ENCODE measurements at regions not wholly inside any gene's neighbourhood (a gene's known extent, or its start where the extent isn't known, plus 50 kb on each side); places are given as distances from the start of the nearest gene placed in this dataset.

DNA sequence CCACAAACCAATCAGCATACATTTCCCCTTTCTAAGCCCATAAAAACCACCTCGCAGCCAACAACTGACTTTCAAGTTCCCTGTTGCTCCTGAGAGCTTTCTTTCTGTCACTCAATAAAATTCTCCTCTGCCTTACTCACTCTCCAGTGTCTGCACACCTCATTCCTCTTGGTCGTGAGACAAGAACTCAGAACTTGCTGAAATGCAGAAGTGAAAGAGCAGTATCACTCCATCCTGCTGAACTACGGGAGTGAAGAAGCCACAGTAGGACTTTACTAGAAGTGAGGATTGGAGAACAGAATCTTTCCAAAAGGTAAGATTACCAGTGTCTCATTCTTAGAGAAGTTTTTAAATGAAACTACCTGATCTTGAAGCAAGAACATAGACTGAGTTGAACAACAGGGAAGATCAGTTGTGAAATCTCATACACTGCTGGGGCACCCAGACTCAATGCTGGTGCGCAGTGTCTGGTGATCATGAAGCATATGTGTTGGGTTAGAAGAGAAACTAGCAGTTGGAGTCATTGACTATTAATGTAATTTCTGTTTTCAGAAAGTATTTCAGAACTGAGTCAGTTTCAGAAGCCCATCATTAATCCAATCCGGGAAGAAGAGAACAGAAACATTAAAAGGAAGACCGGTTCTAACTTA, 726.9 kb upstream of the TMPRSS15 start:
- H3K9ac ChIP-seq (ENCODE audit: low read depth, low read length) = no peak overlapping the region
- H3K4me1 ChIP-seq (ENCODE audit: insufficient read depth, low read length) = no peaks in the 10 kb centered on the region
- H3K36me3 ChIP-seq (ENCODE audit: insufficient read depth, low read length) = no peaks in the 10 kb centered on the region
- H4K20me1 ChIP-seq (ENCODE audit: insufficient read depth, low read length) = no peaks in the 10 kb centered on the region
- H3K4me3 ChIP-seq (ENCODE audit: low read depth in 1 of 2, low read length in 2 of 2) = no peak overlapping the region
- TF ChIP-seq CTCF (IDR thresholded peaks at IDR 0.05; ENCODE audit: borderline replicate concordance, extremely low read depth, low read length, poor library complexity, severe bottlenecking) = no peak
- TF ChIP-seq EZH2 (IDR thresholded peaks at IDR 0.05; ENCODE audit: borderline replicate concordance, low read depth, low read length, severe bottlenecking) = no peak
- DNase-seq (no peak), ATAC-seq (ENCODE audit: insufficient read depth, low read depth) (no peak)
- H2AFZ ChIP-seq (ENCODE audit: low read depth, low read length) = no peak overlapping the region
- H3K79me2 ChIP-seq (ENCODE audit: insufficient read depth, low read length) = no peaks in the 10 kb centered on the region
- no peaks in the 10 kb centered on the region for H3K27me3 ChIP-seq (ENCODE audit: insufficient read depth, low read length, poor library complexity)
- no peaks in the 10 kb centered on the region for H3K9me3 ChIP-seq (ENCODE audit: insufficient read depth, low read length, severe bottlenecking)
- no peak overlapping the region for H3K4me2 ChIP-seq (ENCODE audit: insufficient read depth, low read length)
- H3K27ac ChIP-seq (ENCODE audit: low read length) = no peak overlapping the region

DNA sequence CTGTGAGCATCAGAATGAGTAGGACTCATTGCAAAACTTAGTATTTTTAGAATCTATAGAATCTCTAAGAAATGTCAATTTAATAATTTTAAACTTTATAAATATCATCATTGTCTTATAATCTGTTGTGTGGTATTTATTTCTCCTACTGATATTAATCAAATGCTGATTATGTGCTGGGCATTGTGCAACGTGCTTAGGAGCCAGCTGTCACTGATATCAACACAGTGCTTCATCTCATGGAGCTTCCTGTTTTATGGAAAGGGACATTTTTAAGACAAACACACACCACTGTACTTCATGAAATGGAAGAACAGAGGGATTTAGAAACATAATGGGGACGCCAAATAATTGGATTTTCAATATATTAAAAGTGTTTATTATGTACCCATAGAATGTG, 737.9 kb upstream of the TMPRSS15 start:
- Histone ChIP-seq H3K4me2 (ENCODE audit: insufficient read depth, low read length) (no peak overlapping the region), H3K27ac (ENCODE audit: low read length) (no peak overlapping the region), H3K36me3 (ENCODE audit: insufficient read depth, low read length) (no peaks in the 10 kb centered on the region), H4K20me1 (ENCODE audit: insufficient read depth, low read length) (no peaks in the 10 kb centered on the region), H2AFZ (ENCODE audit: low read depth, low read length) (no peak overlapping the region), H3K27me3 (ENCODE audit: insufficient read depth, low read length, poor library complexity) (no peaks in the 10 kb centered on the region), H3K4me1 (ENCODE audit: insufficient read depth, low read length) (no peaks in the 10 kb centered on the region), H3K4me3 (ENCODE audit: low read depth in 1 of 2, low read length in 2 of 2) (no peak overlapping the region), H3K9ac (ENCODE audit: low read depth, low read length) (no peak overlapping the region), H3K79me2 (ENCODE audit: insufficient read depth, low read length) (no peaks in the 10 kb centered on the region), H3K9me3 (ENCODE audit: insufficient read depth, low read length, severe bottlenecking) (no peaks in the 10 kb centered on the region)
- no peak for DNase-seq
- ATAC-seq (ENCODE audit: insufficient read depth, low read depth) = no peak
- no peak for TF ChIP-seq EZH2 (IDR thresholded peaks at IDR 0.05; ENCODE audit: borderline replicate concordance, low read depth, low read length, severe bottlenecking)
- no peak for TF ChIP-seq CTCF (IDR thresholded peaks at IDR 0.05; ENCODE audit: borderline replicate concordance, extremely low read depth, low read length, poor library complexity, severe bottlenecking)

- ATAC-seq (ENCODE audit: insufficient read depth, low read depth) (no peak), DNase-seq (no peak)
- Histone ChIP-seq H3K36me3 (ENCODE audit: insufficient read depth, low read length) (no peaks in the 10 kb centered on the region), H3K4me2 (ENCODE audit: insufficient read depth, low read length) (no peak overlapping the region), H3K9ac (ENCODE audit: low read depth, low read length) (no peak overlapping the region), H4K20me1 (ENCODE audit: insufficient read depth, low read length) (no peaks in the 10 kb centered on the region), H3K4me1 (ENCODE audit: insufficient read depth, low read length) (no peaks in the 10 kb centered on the region), H2AFZ (ENCODE audit: low read depth, low read length) (no peak overlapping the region), H3K4me3 (ENCODE audit: low read depth in 1 of 2, low read length in 2 of 2) (no peak overlapping the region), H3K79me2 (ENCODE audit: insufficient read depth, low read length) (no peaks in the 10 kb centered on the region), H3K27me3 (ENCODE audit: insufficient read depth, low read length, poor library complexity) (no peaks in the 10 kb centered on the region), H3K9me3 (ENCODE audit: insufficient read depth, low read length, severe bottlenecking) (no peaks in the 10 kb centered on the region), H3K27ac (ENCODE audit: low read length) (no peak overlapping the region)
- TF ChIP-seq CTCF (IDR thresholded peaks at IDR 0.05; ENCODE audit: borderline replicate concordance, extremely low read depth, low read length, poor library complexity, severe bottlenecking) = no peak
- no peak for TF ChIP-seq EZH2 (IDR thresholded peaks at IDR 0.05; ENCODE audit: borderline replicate concordance, low read depth, low read length, severe bottlenecking)
These were observed 742.2 kb upstream of the TMPRSS15 start for GRCh38 chr21:19145682-19146293.

All from DND-41 (cell line).